ENCODE measurements at regions not wholly inside any gene's neighbourhood (a gene's known extent, or its start where the extent isn't known, plus 50 kb on each side); places are given as distances from the start of the nearest gene placed in this dataset.

- no TSS peak for BruUV-seq (replicated peaks)
- CTCF ChIA-PET, result no interaction called here
- POLR2A ChIA-PET, result no interaction called here
- Histone ChIP-seq H3K27ac (ENCODE audit: low read length) (no peak overlapping the region), H3K27me3 (ENCODE audit: control insufficient read depth, insufficient read depth, low read length) (no peaks in the 10 kb centered on the region), H3K4me1 (ENCODE audit: control insufficient read depth, insufficient read depth, low read length) (no peaks in the 10 kb centered on the region), H3K4me3 (ENCODE audit: low read depth in 2 of 2, low read length in 2 of 2) (no peak overlapping the region), H3K36me3 (ENCODE audit: control insufficient read depth, insufficient read depth, low read length) (no peaks in the 10 kb centered on the region), H3K9me3 (ENCODE audit: control insufficient read depth, insufficient read depth, low read depth, low read length) (no peaks in the 10 kb centered on the region)
- in situ Hi-C loops (cut with HindIII; ENCODE audit: low pct_unique_long_range_greater_than_20kb, low sequenced_read_pairs), result no loop called here
- ATAC-seq (no peak), DNase-seq (ENCODE audit: low read depth, low spot score) (no peak)
- TF ChIP-seq CTCF (IDR thresholded peaks at IDR 0.05), result no peak
- no peak for TF ChIP-seq REST (IDR thresholded peaks at IDR 0.05; ENCODE audit: insufficient read depth in 1 of 2, low read depth in 2 of 2, low read length in 1 of 2)
- TF ChIP-seq SIN3A (IDR thresholded peaks at IDR 0.05; ENCODE audit: borderline replicate concordance, insufficient read depth, low read depth, low read length), result no peak
- no peak for TF ChIP-seq POLR2AphosphoS5 (IDR thresholded peaks at IDR 0.05; ENCODE audit: low read depth, low read length)
- no peak for TF ChIP-seq TCF7L2 (IDR thresholded peaks at IDR 0.05; ENCODE audit: low read depth, low read length)
- intact Hi-C loops (cut with micrococcal nuclease; ENCODE audit: unreplicated experiment), result no loop called here
Observed at GRCh38 chr4:84291969-84292368, 207.1 kb downstream of the NKX6-1 start.

GRCh38 chr4:84286048-84286447 is 213.0 kb downstream of the NKX6-1 start:
- Histone ChIP-seq H3K9me3 (ENCODE audit: control insufficient read depth, insufficient read depth, low read depth, low read length) (no peaks in the 10 kb centered on the region), H3K27me3 (ENCODE audit: control insufficient read depth, insufficient read depth, low read length) (no peaks in the 10 kb centered on the region), H3K27ac (ENCODE audit: low read length) (no peak overlapping the region), H3K36me3 (ENCODE audit: control insufficient read depth, insufficient read depth, low read length) (no peaks in the 10 kb centered on the region), H3K4me3 (ENCODE audit: low read depth in 2 of 2, low read length in 2 of 2) (no peak overlapping the region), H3K4me1 (ENCODE audit: control insufficient read depth, insufficient read depth, low read length) (no peaks in the 10 kb centered on the region)
- intact Hi-C loops (cut with micrococcal nuclease; ENCODE audit: unreplicated experiment), result no loop called here
- in situ Hi-C loops (cut with HindIII; ENCODE audit: low pct_unique_long_range_greater_than_20kb, low sequenced_read_pairs), result no loop called here
- no peak for ATAC-seq
- no peak for TF ChIP-seq CTCF (IDR thresholded peaks at IDR 0.05)
- TF ChIP-seq SIN3A (IDR thresholded peaks at IDR 0.05; ENCODE audit: borderline replicate concordance, insufficient read depth, low read depth, low read length), result no peak
- TF ChIP-seq POLR2AphosphoS5 (IDR thresholded peaks at IDR 0.05; ENCODE audit: low read depth, low read length), result no peak
- TF ChIP-seq REST (IDR thresholded peaks at IDR 0.05; ENCODE audit: insufficient read depth in 1 of 2, low read depth in 2 of 2, low read length in 1 of 2), result no peak
- TF ChIP-seq TCF7L2 (IDR thresholded peaks at IDR 0.05; ENCODE audit: low read depth, low read length), result no peak
- ChIA-PET CTCF (no interaction called here), POLR2A (no interaction called here)
- no peak for DNase-seq (ENCODE audit: low read depth, low spot score)
- BruUV-seq (replicated peaks), result no TSS peak
